ENCODE measurements at regions not wholly inside any gene's neighbourhood (a gene's known extent, or its start where the extent isn't known, plus 50 kb on each side); places are given as distances from the start of the nearest gene placed in this dataset.

DNA sequence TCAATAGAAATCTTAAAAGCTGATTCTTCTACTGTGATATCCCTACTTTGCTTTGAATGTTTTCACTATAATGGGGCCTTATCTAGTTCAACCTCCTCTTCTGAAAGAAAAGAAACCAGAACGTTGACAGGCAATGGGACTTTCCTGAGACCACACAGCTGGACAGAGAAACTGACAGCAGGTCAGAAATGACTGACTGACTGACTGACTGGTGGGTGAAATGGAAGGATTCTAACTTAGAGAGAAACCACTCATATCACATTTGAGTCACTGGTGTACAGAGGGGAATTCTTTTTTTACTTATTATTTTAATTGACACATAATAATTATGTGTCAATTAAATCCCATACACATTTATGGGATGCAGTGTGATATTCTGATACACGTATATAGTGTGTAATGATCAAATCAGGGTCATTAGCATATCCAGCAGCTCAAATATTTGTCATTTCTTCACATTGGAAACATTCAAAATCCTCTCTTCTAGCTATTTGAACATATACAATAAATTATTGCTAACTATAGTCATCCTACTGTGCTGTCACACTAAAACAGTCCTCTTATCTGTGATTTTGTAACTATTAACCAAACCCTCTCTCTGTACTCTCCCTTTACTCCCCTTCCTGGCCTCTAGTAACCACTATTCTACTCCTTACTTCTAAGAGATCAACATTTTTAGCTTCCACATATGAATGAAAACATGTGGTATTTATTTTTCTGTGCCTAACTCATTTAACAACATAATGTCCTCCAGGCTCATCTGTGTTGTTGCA, 64.8 kb upstream of the NRSN1 start:
- TF ChIP-seq, protein P1, sequence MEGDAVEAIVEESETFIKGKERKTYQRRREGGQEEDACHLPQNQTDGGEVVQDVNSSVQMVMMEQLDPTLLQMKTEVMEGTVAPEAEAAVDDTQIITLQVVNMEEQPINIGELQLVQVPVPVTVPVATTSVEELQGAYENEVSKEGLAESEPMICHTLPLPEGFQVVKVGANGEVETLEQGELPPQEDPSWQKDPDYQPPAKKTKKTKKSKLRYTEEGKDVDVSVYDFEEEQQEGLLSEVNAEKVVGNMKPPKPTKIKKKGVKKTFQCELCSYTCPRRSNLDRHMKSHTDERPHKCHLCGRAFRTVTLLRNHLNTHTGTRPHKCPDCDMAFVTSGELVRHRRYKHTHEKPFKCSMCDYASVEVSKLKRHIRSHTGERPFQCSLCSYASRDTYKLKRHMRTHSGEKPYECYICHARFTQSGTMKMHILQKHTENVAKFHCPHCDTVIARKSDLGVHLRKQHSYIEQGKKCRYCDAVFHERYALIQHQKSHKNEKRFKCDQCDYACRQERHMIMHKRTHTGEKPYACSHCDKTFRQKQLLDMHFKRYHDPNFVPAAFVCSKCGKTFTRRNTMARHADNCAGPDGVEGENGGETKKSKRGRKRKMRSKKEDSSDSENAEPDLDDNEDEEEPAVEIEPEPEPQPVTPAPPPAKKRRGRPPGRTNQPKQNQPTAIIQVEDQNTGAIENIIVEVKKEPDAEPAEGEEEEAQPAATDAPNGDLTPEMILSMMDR (IDR thresholded peaks at IDR 0.05 in 2 of 3, conservative IDR thresholded peaks at IDR 0.05 in 1 of 3; ENCODE audit: borderline replicate concordance in 1 of 3, insufficient read depth in 1 of 3, low read depth in 2 of 3, low read length in 2 of 3) = no peak
- TF ChIP-seq POLR2AphosphoS5 (IDR thresholded peaks at IDR 0.05; ENCODE audit: low read depth, low read length) (no peak), POLR2A (IDR thresholded peaks at IDR 0.05; ENCODE audit: borderline replicate concordance, extremely low read depth, insufficient read depth, insufficient read length) (no peak), CEBPB (IDR thresholded peaks at IDR 0.05; ENCODE audit: low read depth) (no peak), EZH2 (IDR thresholded peaks at IDR 0.05) (no peak), EZH2phosphoT487 (IDR thresholded peaks at IDR 0.05; ENCODE audit: borderline replicate concordance) (no peak)
- TF ChIP-seq, protein P2, sequence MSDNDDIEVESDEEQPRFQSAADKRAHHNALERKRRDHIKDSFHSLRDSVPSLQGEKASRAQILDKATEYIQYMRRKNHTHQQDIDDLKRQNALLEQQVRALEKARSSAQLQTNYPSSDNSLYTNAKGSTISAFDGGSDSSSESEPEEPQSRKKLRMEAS (IDR thresholded peaks at IDR 0.05) = no peak
